Peyer's patch (tissue), 4 donors: ENCODE measurements at regions not wholly inside any gene's neighbourhood (a gene's known extent, or its start where the extent isn't known, plus 50 kb on each side); places are given as distances from the start of the nearest gene placed in this dataset.

Source experiments
- DNase-seq, 3 donors: peaks; one replicate each; pipeline ENCODE4 v3.0.0-alpha.2; 2017 to 2019
- H3K27ac ChIP-seq, 4 donors: fragments of 200-600 bp; sonication (generic); one replicate each; pipeline ENCODE4 v1.5.1; 2016 to 2019
- H3K27me3 ChIP-seq, 2 donors: fragments of 200-600 bp; sonication (generic); one replicate each; pipeline ENCODE4 v1.5.1; 2019
- H3K36me3 ChIP-seq, 3 donors: fragments of 200-600 bp; sonication (generic); one replicate each; pipeline ENCODE4 v1.5.1; 2016 to 2019
- H3K4me1 ChIP-seq, 4 donors: fragments of 200-600 bp; sonication (generic); one replicate each; pipeline ENCODE4 v1.5.1; 2016 to 2019
- H3K4me3 ChIP-seq, 4 donors: fragments of 200-600 bp; sonication (generic); 1 replicate in 3 of 4; 2 replicates in 1 of 4; pipeline ENCODE4 v1.5.1; 2016 to 2019; ENCODE audit warnings: mild to moderate bottlenecking in 1 of 4
- H3K9me3 ChIP-seq, 4 donors: fragments of 200-600 bp; sonication (generic); one replicate each; pipeline ENCODE4 v1.5.1; 2016 to 2019; ENCODE audit warnings: mild to moderate bottlenecking in 1 of 4
- POLR2A ChIP-seq, 2 donors: fragments of 450-650 bp; IDR thresholded peaks; one replicate each; pipeline ENCODE4 v1.5.1; 2017; ENCODE audit warnings: antibody characterized with exemption in 2 of 2, mild to moderate bottlenecking in 2 of 2, moderate library complexity in 2 of 2
- TF ChIP-seq, protein P1 (sequence below), 6 experiments: fragments of 450-650 bp in 4 of 6; fragments of 200-600 bp in 2 of 6; sonication (generic) in 1 of 6; IDR thresholded peaks; one replicate each; pipeline ENCODE4 v1.5.1; 2017 to 2019; ENCODE audit warnings: antibody characterized with exemption in 6 of 6, mild to moderate bottlenecking in 3 of 6, moderate library complexity in 1 of 6

DNA sequence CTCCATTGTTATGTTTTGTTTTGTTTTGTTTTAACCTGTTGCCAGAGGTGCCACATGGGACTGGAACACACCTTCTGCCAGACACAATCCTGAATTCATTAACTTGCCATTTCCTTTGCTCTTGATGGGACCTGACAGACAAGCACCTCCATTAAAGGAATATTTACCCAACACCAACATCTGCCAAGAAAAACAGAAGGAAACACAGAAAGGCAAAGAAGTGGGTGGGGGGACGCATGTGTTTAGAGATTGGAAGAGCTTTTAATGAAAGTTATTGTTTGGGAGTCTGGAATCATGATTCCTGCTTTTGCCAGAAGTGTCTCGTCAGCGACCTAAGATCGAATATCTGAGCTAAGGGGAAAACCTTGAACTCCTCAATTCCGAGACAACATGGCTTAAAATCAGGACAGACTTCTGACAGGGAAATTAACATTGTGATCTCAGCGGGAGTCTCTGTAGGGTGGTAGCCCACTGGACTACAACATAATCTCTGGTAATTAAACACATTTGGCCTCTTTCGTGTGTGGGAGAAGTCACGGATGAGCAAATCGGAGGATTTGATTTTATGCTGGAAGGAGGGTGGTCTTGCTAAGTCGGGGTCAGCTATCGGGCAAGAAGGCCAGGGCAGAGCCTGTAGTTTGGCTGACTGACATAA is 210.4 kb upstream of the FAR2 start:
- DNase-seq = no peak
- H3K9me3 ChIP-seq = no peaks in the 10 kb centered on the region
- no peaks in the 10 kb centered on the region for H3K4me1 ChIP-seq
- H3K36me3 ChIP-seq = no peaks in the 10 kb centered on the region
- no peak overlapping the region for H3K4me3 ChIP-seq
- H3K27ac ChIP-seq = no peak overlapping the region
- TF ChIP-seq, protein P1, sequence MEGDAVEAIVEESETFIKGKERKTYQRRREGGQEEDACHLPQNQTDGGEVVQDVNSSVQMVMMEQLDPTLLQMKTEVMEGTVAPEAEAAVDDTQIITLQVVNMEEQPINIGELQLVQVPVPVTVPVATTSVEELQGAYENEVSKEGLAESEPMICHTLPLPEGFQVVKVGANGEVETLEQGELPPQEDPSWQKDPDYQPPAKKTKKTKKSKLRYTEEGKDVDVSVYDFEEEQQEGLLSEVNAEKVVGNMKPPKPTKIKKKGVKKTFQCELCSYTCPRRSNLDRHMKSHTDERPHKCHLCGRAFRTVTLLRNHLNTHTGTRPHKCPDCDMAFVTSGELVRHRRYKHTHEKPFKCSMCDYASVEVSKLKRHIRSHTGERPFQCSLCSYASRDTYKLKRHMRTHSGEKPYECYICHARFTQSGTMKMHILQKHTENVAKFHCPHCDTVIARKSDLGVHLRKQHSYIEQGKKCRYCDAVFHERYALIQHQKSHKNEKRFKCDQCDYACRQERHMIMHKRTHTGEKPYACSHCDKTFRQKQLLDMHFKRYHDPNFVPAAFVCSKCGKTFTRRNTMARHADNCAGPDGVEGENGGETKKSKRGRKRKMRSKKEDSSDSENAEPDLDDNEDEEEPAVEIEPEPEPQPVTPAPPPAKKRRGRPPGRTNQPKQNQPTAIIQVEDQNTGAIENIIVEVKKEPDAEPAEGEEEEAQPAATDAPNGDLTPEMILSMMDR (IDR thresholded peaks at IDR 0.05) = no peak
- no peak for TF ChIP-seq POLR2A (IDR thresholded peaks at IDR 0.05)
- H3K27me3 ChIP-seq = no peaks in the 10 kb centered on the region

DNA sequence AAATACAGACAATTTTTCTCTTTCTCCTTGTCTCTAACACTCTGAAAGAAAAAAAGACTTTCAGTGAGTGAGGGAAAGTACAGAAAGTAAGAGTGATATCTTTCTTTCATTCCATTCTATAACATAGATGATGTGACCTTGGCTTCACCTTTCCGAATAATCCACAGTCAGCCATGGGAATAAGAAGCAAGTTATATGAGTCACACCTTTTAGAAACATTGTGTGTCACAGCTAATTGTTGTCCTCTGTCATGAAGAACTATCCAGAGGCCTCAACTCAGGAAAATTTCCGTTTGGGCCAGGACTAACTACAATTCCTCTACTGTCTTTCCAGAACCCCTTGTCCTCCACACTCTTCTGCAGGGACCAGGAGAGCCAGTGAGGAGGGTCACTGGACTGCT is 209.7 kb upstream of the FAR2 start:
- no peaks in the 10 kb centered on the region for H3K9me3 ChIP-seq
- no peak overlapping the region for H3K4me3 ChIP-seq
- no peak for DNase-seq
- TF ChIP-seq POLR2A (IDR thresholded peaks at IDR 0.05) = no peak
- TF ChIP-seq, protein P1 (IDR thresholded peaks at IDR 0.05) = no peak
- no peaks in the 10 kb centered on the region for H3K4me1 ChIP-seq
- H3K27me3 ChIP-seq = no peaks in the 10 kb centered on the region
- H3K27ac ChIP-seq = no peak overlapping the region
- H3K36me3 ChIP-seq = no peaks in the 10 kb centered on the region

DNA sequence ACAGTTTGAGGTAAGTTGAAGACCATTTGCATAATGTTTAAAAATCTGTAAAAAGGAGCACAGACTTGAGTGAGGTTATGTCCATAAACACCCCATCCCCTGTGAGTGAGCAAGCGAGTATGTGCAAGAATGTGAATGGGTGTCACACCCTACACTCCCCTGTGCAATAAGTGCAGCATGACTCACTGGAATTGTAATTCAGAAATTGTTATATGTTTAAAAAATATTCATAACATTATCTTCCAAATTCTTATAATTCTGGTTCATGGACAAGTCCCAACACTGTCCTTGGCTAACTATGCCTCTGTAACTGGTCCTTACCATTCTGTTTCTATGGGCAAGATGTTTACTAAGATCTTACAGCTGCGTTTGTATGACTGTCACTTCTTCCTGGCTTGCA is 207.8 kb upstream of the FAR2 start:
- TF ChIP-seq POLR2A (IDR thresholded peaks at IDR 0.05) = no peak
- TF ChIP-seq, protein P1 (IDR thresholded peaks at IDR 0.05) = no peak
- H3K27ac ChIP-seq = no peak overlapping the region

DNA sequence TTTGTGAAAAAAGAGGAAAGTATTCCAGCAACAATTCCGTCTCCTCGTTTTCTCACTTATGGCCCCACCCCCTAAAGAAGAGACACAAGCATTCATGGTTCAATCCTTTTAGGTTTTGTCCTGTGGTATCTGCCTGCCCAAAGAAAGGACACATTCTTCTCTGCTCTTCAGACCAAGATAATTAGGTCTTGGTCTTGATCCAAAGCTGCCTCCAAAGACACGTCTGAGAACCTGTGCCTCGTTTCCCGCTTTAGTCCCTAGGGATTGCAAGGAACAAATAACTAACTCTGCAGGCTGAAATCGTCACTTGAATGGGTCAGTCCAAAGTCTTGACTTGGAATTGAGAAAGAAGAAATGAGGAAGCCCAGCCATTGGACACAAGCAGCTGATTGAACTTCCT is 202.7 kb upstream of the FAR2 start:
- Histone ChIP-seq H3K9me3 (no peaks in the 10 kb centered on the region), H3K4me3 (no peak overlapping the region), H3K27ac (no peak overlapping the region), H3K27me3 (no peaks in the 10 kb centered on the region), H3K36me3 (no peaks in the 10 kb centered on the region), H3K4me1 (no peaks in the 10 kb centered on the region)
- no peak for DNase-seq
- TF ChIP-seq, protein P1 (IDR thresholded peaks at IDR 0.05) = no peak
- no peak for TF ChIP-seq POLR2A (IDR thresholded peaks at IDR 0.05)

More for the DNA sequence above, 207.8 kb upstream of the FAR2 start:
- Histone ChIP-seq H3K27me3 (no peaks in the 10 kb centered on the region), H3K36me3 (no peaks in the 10 kb centered on the region), H3K4me1 (no peaks in the 10 kb centered on the region), H3K9me3 (no peaks in the 10 kb centered on the region), H3K4me3 (no peak overlapping the region)
- no peak for DNase-seq

DNA sequence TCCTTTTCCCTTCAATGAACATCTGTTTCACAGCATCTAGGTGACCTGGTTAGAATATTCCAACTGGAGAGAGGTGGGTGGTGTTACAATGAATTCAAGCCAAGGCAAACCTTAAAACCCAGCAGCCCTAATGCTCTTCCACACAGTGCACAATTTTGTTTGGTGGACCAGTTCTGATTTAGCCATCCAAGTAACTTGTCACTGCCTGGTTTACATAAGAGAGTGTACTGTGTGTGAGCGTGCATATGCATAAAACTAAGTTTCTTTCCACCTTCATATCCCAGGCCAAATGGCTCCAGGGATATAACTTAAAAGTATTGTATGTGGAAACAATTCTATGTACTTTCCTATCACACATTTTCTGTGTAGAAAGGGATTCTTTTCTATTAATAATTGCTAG is 200.4 kb upstream of the FAR2 start:
- H3K4me3 ChIP-seq = no peak overlapping the region
- DNase-seq = no peak
- no peaks in the 10 kb centered on the region for H3K36me3 ChIP-seq
- H3K27me3 ChIP-seq = no peaks in the 10 kb centered on the region
- no peak overlapping the region for H3K27ac ChIP-seq
- H3K9me3 ChIP-seq = no peaks in the 10 kb centered on the region
- TF ChIP-seq, protein P1 (IDR thresholded peaks at IDR 0.05) = no peak
- TF ChIP-seq POLR2A (IDR thresholded peaks at IDR 0.05) = no peak
- no peaks in the 10 kb centered on the region for H3K4me1 ChIP-seq

DNA sequence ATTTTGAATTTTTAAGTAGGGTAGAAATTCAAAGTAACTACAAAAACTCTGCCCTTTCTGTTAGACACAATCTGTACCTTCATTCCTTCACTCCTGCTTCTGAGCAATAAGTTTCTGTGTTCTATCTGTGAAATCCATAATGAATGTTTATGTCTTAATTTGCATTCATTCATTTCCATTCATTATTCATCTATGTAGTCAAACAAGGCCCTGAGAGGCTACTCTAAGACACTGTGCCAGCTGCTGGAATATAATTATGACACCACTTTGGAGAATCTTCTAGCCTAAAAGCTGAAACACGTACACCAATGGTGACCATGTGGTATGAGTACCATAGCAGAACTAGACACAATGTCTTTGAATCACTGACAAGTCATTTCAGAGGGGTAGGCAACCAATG is 199.9 kb upstream of the FAR2 start:
- TF ChIP-seq, protein P1 (IDR thresholded peaks at IDR 0.05) = no peak
- no peak for TF ChIP-seq POLR2A (IDR thresholded peaks at IDR 0.05)

More for the DNA sequence above, 199.9 kb upstream of the FAR2 start:
- Histone ChIP-seq H3K9me3 (no peaks in the 10 kb centered on the region), H3K27me3 (no peaks in the 10 kb centered on the region), H3K36me3 (no peaks in the 10 kb centered on the region), H3K4me1 (no peaks in the 10 kb centered on the region), H3K27ac (no peak overlapping the region), H3K4me3 (no peak overlapping the region)
- DNase-seq = no peak
